Gastrocnemius medialis (tissue), 4 donors: ENCODE measurements at regions not wholly inside any gene's neighbourhood (a gene's known extent, or its start where the extent isn't known, plus 50 kb on each side); places are given as distances from the start of the nearest gene placed in this dataset.

Experiments
- ATAC-seq, 2 donors: fragments of 150-250 bp; one replicate each; pipeline ENCODE4 v1.9.1; 2016
- DNase-seq, 2 donors: peaks; one replicate each; pipeline ENCODE4 v3.0.0-alpha.2; 2019
- H3K27ac ChIP-seq, 4 donors: fragments of 200-600 bp; sonication (generic); 1 replicate in 1 of 4; 2 replicates in 3 of 4; pipeline ENCODE4 v1.5.1; 2016 to 2018; ENCODE audit warnings: mild to moderate bottlenecking in 2 of 4, moderate library complexity in 1 of 4
- H3K27me3 ChIP-seq, 3 donors: fragments of 200-600 bp; sonication (generic) in 2 of 3; 1 replicate in 1 of 3; 2 replicates in 2 of 3; pipeline versions ENCODE4 v1.5.1 to v1.6.0; 2016 to 2019; ENCODE audit warnings: mild to moderate bottlenecking in 1 of 3, moderate library complexity in 1 of 3
- H3K36me3 ChIP-seq, 2 donors: fragments of 200-600 bp; sonication (generic) in 1 of 2; one replicate each; pipeline ENCODE4 v1.5.1; 2017 to 2018
- H3K4me1 ChIP-seq, 2 donors: fragments of 200-600 bp; sonication (generic) in 1 of 2; one replicate each; pipeline ENCODE4 v1.5.1; 2016 to 2017; ENCODE audit warnings: mild to moderate bottlenecking in 2 of 2
- H3K4me3 ChIP-seq, 4 donors: fragments of 200-600 bp; sonication (generic) in 3 of 4; 1 replicate in 1 of 4; 2 replicates in 3 of 4; pipeline ENCODE4 v1.5.1; 2016 to 2019; ENCODE audit warnings: mild to moderate bottlenecking in 2 of 4
- H3K9me3 ChIP-seq, 3 donors: fragments of 200-600 bp; sonication (generic) in 2 of 3; 1 replicate in 1 of 3; 2 replicates in 2 of 3; pipeline ENCODE4 v1.5.1; 2016 to 2019
- CTCF ChIP-seq, 5 experiments: fragments of 450-650 bp in 3 of 5; fragments of 200-600 bp in 2 of 5; sonication (generic) in 2 of 5; IDR thresholded peaks in 4 of 5; conservative IDR thresholded peaks in 1 of 5; 1 replicate in 4 of 5; 2 replicates in 1 of 5; pipeline ENCODE4 v1.5.1; 2016 to 2019; ENCODE audit warnings: antibody characterized with exemption in 5 of 5, mild to moderate bottlenecking in 3 of 5, moderate library complexity in 3 of 5
- POLR2A ChIP-seq, 2 donors: fragments of 450-650 bp; IDR thresholded peaks; one replicate each; pipeline ENCODE4 v1.6.1; 2017; ENCODE audit warnings: antibody characterized with exemption in 2 of 2, mild to moderate bottlenecking in 2 of 2, moderate library complexity in 2 of 2
- in situ Hi-C, 4 donors: fragments of 200-750 bp; cut with MboI; loops; one replicate each; pipeline versions ENCODE4 v1.15.0 to v1.8.0; 2017; ENCODE audit warnings: low sequenced_read_pairs in 4 of 4
- intact Hi-C: fragments of 100-400 bp; cut with DNase I; formaldehyde crosslinking; loops from one replicate; pipeline ENCODE4 v1.15.1; 2023; ENCODE audit warnings: low total_unique reads

GRCh38 chrX:104419926-104420325, 146.1 kb upstream of the IL1RAPL2 start:
- ATAC-seq = no peak
- DNase-seq = no peak
- no peaks in the 10 kb centered on the region for H3K4me1 ChIP-seq
- TF ChIP-seq POLR2A (IDR thresholded peaks at IDR 0.05) (no peak), CTCF (IDR thresholded peaks at IDR 0.05 in 4 of 5, conservative IDR thresholded peaks at IDR 0.05 in 1 of 5) (no peak)
- intact Hi-C loops = no loop called here
- H3K4me3 ChIP-seq = no peak overlapping the region
- in situ Hi-C loops = no loop called here
- no peaks in the 10 kb centered on the region for H3K27me3 ChIP-seq
- H3K36me3 ChIP-seq = no peaks in the 10 kb centered on the region
- peaks cover 0 to 9% (median 0%) of the 10 kb centered on the region in 3 donors for H3K9me3 ChIP-seq
- no peak overlapping the region for H3K27ac ChIP-seq

GRCh38 chrX:104419211-104419610, 146.8 kb upstream of the IL1RAPL2 start:
- no peak for TF ChIP-seq CTCF (IDR thresholded peaks at IDR 0.05 in 4 of 5, conservative IDR thresholded peaks at IDR 0.05 in 1 of 5)
- no peak for TF ChIP-seq POLR2A (IDR thresholded peaks at IDR 0.05)
- H3K9me3 ChIP-seq = peaks cover 0 to 9% (median 0%) of the 10 kb centered on the region in 3 donors
- in situ Hi-C loops = no loop called here

DNA sequence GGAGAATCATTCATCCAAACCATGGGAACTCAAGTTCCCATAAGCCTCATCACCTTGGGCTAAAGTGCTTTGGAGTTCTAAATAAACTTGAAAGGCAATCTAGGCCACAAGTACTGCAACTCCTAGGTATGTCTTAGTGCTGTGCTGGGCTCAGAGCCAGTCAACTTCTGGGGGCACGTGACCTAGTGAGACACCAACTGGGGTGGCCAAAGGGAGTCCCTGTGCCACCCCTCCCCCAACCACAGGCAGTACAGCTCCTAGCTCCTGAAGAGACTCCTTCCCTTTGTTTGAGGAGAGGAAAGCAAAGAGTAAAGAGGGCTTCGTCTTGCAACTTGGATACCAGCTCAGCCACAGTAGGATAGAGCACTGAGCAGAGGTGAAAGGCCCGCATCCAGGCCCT, 154.2 kb upstream of the IL1RAPL2 start:
- in situ Hi-C loops = no loop called here
- no peaks in the 10 kb centered on the region for H3K4me1 ChIP-seq
- intact Hi-C loops = no loop called here
- peaks cover 0 to 8% (median 0%) of the 10 kb centered on the region in 3 donors for H3K27me3 ChIP-seq
- ATAC-seq (no peak), DNase-seq (no peak)
- H3K27ac ChIP-seq = no peak overlapping the region
- H3K36me3 ChIP-seq = no peaks in the 10 kb centered on the region
- H3K9me3 ChIP-seq = no peaks in the 10 kb centered on the region
- TF ChIP-seq POLR2A (IDR thresholded peaks at IDR 0.05) = no peak
- no peak for TF ChIP-seq CTCF (IDR thresholded peaks at IDR 0.05 in 4 of 5, conservative IDR thresholded peaks at IDR 0.05 in 1 of 5)
- no peak overlapping the region for H3K4me3 ChIP-seq

More at GRCh38 chrX:104419211-104419610, 146.8 kb upstream of the IL1RAPL2 start:
- Histone ChIP-seq H3K4me1 (no peaks in the 10 kb centered on the region), H3K36me3 (no peaks in the 10 kb centered on the region), H3K27ac (no peak overlapping the region), H3K27me3 (no peaks in the 10 kb centered on the region), H3K4me3 (no peak overlapping the region)
- intact Hi-C loops = no loop called here
- ATAC-seq (no peak), DNase-seq (no peak)

DNA sequence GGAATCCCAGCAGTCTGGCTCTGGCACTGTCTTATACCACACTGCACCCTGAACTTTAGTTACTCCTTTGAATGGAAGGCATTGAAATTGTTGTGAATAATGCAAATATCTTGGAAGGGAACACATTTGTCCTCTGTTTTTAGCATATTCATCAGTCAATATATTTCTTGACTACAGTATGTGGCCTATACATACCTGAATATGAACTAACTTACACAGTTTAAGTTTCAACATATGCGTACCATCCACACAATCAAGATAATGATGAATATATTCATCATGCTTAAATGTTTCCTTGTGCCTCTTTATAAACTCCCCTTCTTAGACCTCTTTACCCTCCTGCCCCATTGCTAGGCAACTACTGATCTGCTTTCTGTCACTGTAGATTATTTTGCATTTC, 145.7 kb upstream of the ESX1 start:
- no peak for TF ChIP-seq POLR2A (IDR thresholded peaks at IDR 0.05)
- no peaks in the 10 kb centered on the region for H3K9me3 ChIP-seq
- intact Hi-C loops (no loop called here), in situ Hi-C loops (no loop called here)
- no peak overlapping the region for H3K4me3 ChIP-seq
- DNase-seq = no peak
- H3K27ac ChIP-seq = no peak overlapping the region
- no peaks in the 10 kb centered on the region for H3K27me3 ChIP-seq
- no peak for ATAC-seq
- no peaks in the 10 kb centered on the region for H3K4me1 ChIP-seq
- H3K36me3 ChIP-seq = no peaks in the 10 kb centered on the region

GRCh38 chrX:104392350-104392749, 137.6 kb upstream of the ESX1 start:
- H3K27ac ChIP-seq = no peak overlapping the region
- intact Hi-C loops (no loop called here), in situ Hi-C loops (no loop called here)
- H3K4me3 ChIP-seq = no peak overlapping the region
- TF ChIP-seq POLR2A (IDR thresholded peaks at IDR 0.05) (no peak), CTCF (IDR thresholded peaks at IDR 0.05 in 4 of 5, conservative IDR thresholded peaks at IDR 0.05 in 1 of 5) (no peak)
- DNase-seq = no peak
- H3K9me3 ChIP-seq = no peaks in the 10 kb centered on the region
- H3K27me3 ChIP-seq = peaks cover 0 to 4% (median 0%) of the 10 kb centered on the region in 3 donors
- H3K4me1 ChIP-seq = no peaks in the 10 kb centered on the region
- no peaks in the 10 kb centered on the region for H3K36me3 ChIP-seq
- no peak for ATAC-seq
